WERI-Rb-1 (cell line): ENCODE measurements at regions not wholly inside any gene's neighbourhood (a gene's known extent, or its start where the extent isn't known, plus 50 kb on each side); places are given as distances from the start of the nearest gene placed in this dataset.

Source experiments
- DNase-seq: peaks from one replicate; pipeline ENCODE4 v3.0.0-alpha.2; 2020
- H3K27ac ChIP-seq: fragments of 250-450 bp; sonication (Bioruptor Pico); 2 replicates; pipeline ENCODE4 v1.5.1; 2020; ENCODE audit warnings: mild to moderate bottlenecking, moderate library complexity
- H3K27me3 ChIP-seq: fragments of 250-450 bp; sonication (Bioruptor Pico); 2 replicates; pipeline ENCODE4 v1.5.1; 2021; ENCODE audit warnings: mild to moderate bottlenecking, low read depth, moderate library complexity; ENCODE audit not compliant: insufficient read depth, severe bottlenecking
- H3K36me3 ChIP-seq: fragments of 250-450 bp; sonication (Bioruptor Pico); 2 replicates; pipeline ENCODE4 v1.5.1; 2020; ENCODE audit warnings: mild to moderate bottlenecking, moderate library complexity
- H3K4me3 ChIP-seq: 2 replicates; pipeline ENCODE4 v1.5.1; 2011; ENCODE audit warnings: low read depth, mild to moderate bottlenecking, control low read depth, low read length
- H3K9me3 ChIP-seq: fragments of 250-450 bp; sonication (Bioruptor Pico); 2 replicates; pipeline ENCODE4 v1.5.1; 2021; ENCODE audit warnings: mild to moderate bottlenecking, moderate library complexity; ENCODE audit not compliant: severe bottlenecking
- CTCF ChIP-seq: IDR thresholded peaks from 2 replicates; pipeline ENCODE4 v1.5.1; 2011; ENCODE audit warnings: low read depth, mild to moderate bottlenecking, control low read depth, inconsistent platforms, low read length

- no peak for DNase-seq
- Histone ChIP-seq H3K4me3 (no peak overlapping the region), H3K9me3 (peaks cover 2% of the 10 kb centered on the region), H3K27ac (no peak overlapping the region), H3K36me3 (no peaks in the 10 kb centered on the region), H3K27me3 (no peaks in the 10 kb centered on the region)
- TF ChIP-seq CTCF = no peak
These were observed 209.2 kb downstream of the ADAM29 start for GRCh38 chr4:175127314-175127713.

DNA sequence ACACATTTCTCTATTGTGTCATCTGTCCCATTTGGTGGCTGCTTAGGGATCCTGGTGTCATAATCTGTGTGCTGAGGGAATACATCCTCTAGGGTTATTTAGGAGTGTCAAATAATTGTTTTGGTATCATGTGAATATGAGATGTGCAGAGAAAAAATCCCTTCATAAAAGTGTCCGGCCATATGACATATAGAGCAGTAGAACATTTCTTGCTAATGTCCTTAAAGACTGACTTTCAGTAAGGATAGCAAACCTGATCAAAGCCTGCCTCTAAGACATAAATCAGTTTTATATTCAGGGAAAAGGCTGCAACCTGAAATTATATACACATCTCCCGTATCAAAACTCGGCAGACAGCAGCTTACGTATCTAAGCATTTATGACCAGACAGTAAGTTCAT lies 211.6 kb downstream of the ADAM29 start:
- no peak overlapping the region for H3K4me3 ChIP-seq
- no peak for TF ChIP-seq CTCF
- H3K9me3 ChIP-seq = no peaks in the 10 kb centered on the region
- no peak overlapping the region for H3K27ac ChIP-seq
- H3K36me3 ChIP-seq = no peaks in the 10 kb centered on the region
- H3K27me3 ChIP-seq = no peaks in the 10 kb centered on the region
- no peak for DNase-seq

DNA sequence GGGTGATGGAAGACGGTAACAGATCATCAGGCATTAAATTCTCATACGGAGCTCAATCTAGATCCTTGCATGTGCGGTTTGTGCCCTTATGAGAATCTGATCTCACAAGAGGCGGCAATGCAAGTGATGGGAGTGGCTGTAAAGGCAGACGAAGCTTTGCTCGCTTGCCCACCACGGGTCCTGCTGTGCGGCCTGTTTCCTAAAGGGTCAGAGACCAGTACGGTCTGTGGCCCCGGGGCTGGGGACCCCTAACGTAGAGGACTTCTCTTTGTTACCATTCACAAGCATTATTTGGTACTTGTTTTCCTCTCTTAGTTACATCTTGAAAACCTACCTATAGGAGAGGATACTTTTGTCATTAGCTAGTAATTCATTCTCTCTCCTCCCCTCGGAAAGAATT lies 221.0 kb downstream of the ADAM29 start:
- DNase-seq = no peak
- Histone ChIP-seq H3K27ac (no peak overlapping the region), H3K36me3 (no peaks in the 10 kb centered on the region), H3K9me3 (no peaks in the 10 kb centered on the region), H3K27me3 (no peaks in the 10 kb centered on the region), H3K4me3 (no peak overlapping the region)
- TF ChIP-seq CTCF = no peak

DNA sequence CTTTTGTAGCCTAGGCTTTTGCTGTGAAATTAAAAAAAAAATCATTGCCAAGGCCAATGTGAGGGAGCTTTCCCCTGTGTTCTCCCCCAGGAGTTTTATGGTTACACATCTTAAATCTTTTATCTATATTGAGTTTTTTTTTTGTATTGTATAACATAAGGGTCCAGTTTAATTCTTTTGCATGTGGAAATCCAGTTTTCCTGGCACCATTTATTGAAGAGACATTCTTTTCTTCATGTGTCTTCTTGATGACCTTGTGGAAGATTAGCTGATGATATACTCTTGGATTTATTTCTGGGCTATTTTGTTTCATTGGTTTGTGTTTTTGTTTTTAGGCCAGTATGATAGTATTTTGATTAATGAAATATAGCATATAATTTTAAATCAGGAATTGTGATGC lies 225.0 kb downstream of the ADAM29 start:
- H3K4me3 ChIP-seq = no peak overlapping the region
- no peak overlapping the region for H3K27ac ChIP-seq
- DNase-seq = no peak
- TF ChIP-seq CTCF = no peak
- H3K27me3 ChIP-seq = no peaks in the 10 kb centered on the region
- no peaks in the 10 kb centered on the region for H3K9me3 ChIP-seq
- H3K36me3 ChIP-seq = no peaks in the 10 kb centered on the region

- DNase-seq = no peak
- no peak for TF ChIP-seq CTCF
These were observed 228.6 kb downstream of the ADAM29 start for GRCh38 chr4:175146799-175147198.

DNA sequence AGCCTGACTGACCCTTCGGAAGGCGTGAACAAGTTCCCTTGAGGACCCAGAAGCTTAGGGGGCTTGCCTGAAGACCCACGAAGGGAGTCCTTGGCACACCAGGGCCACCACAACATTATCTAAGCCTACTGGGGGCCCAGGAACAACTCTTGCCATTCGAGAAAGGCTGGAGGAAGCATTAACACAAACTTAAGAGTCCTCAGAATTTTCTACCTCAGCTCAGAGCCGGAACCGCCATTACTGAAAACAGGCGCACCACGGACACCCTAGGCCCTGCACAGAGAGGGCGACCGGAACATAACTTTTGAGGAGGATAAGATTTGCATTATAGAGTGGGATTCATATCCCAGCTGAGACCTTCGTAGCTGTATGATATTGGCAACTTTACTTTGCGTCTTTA lies 229.1 kb downstream of the ADAM29 start:
- no peak overlapping the region for H3K4me3 ChIP-seq
- no peak for DNase-seq
- H3K27me3 ChIP-seq = no peaks in the 10 kb centered on the region
- no peaks in the 10 kb centered on the region for H3K36me3 ChIP-seq
- no peaks in the 10 kb centered on the region for H3K9me3 ChIP-seq
- TF ChIP-seq CTCF = no peak
- no peak overlapping the region for H3K27ac ChIP-seq

More at GRCh38 chr4:175146799-175147198, 228.6 kb downstream of the ADAM29 start:
- Histone ChIP-seq H3K4me3 (no peak overlapping the region), H3K36me3 (no peaks in the 10 kb centered on the region), H3K27ac (no peak overlapping the region), H3K9me3 (no peaks in the 10 kb centered on the region), H3K27me3 (no peaks in the 10 kb centered on the region)
